ENCODE measurements at regions not wholly inside any gene's neighbourhood (a gene's known extent, or its start where the extent isn't known, plus 50 kb on each side); places are given as distances from the start of the nearest gene placed in this dataset.

- Histone ChIP-seq H3K27ac (no peak overlapping the region), H3K4me3 (no peak overlapping the region), H3K36me3 (no peaks in the 10 kb centered on the region), H3K9me3 (no peaks in the 10 kb centered on the region), H3K27me3 (no peaks in the 10 kb centered on the region), H3K4me1 (no peaks in the 10 kb centered on the region)
- DNase-seq (no peak), ATAC-seq (ENCODE audit: low FRiP score in 2 of 2) (no peak)
- WGBS, 2 donors, result 79 to 81% methylated on average over 1 of the region's 1 CpG
- TF ChIP-seq POLR2AphosphoS5 (IDR thresholded peaks at IDR 0.05) (no peak), EP300 (IDR thresholded peaks at IDR 0.05) (no peak), POLR2A (IDR thresholded peaks at IDR 0.05) (no peak)
- TF ChIP-seq, protein P1, sequence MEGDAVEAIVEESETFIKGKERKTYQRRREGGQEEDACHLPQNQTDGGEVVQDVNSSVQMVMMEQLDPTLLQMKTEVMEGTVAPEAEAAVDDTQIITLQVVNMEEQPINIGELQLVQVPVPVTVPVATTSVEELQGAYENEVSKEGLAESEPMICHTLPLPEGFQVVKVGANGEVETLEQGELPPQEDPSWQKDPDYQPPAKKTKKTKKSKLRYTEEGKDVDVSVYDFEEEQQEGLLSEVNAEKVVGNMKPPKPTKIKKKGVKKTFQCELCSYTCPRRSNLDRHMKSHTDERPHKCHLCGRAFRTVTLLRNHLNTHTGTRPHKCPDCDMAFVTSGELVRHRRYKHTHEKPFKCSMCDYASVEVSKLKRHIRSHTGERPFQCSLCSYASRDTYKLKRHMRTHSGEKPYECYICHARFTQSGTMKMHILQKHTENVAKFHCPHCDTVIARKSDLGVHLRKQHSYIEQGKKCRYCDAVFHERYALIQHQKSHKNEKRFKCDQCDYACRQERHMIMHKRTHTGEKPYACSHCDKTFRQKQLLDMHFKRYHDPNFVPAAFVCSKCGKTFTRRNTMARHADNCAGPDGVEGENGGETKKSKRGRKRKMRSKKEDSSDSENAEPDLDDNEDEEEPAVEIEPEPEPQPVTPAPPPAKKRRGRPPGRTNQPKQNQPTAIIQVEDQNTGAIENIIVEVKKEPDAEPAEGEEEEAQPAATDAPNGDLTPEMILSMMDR (IDR thresholded peaks at IDR 0.05), result no peak
Observed at GRCh38 chr2:81249152-81249551, 944.6 kb upstream of the LRRTM1 start.

DNA sequence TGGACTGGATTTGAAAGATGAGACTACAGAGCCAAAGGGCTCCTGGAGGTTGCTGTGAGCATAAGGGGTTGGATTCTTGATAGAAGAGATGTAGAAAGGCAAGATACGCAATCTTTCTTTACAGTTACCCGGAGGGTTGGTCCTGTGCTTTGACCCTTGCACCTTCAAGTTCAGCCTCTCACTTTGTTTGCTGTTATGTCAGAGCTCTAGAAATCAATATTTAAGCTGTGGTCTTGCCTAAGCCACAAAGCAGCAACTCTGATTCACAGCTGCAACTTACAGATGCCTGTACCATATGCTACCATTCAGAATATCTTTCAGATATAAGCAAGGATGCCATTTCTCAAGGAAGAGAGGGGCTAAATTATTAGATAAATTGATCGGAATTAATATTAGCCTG lies 943.1 kb upstream of the LRRTM1 start:
- no peaks in the 10 kb centered on the region for H3K36me3 ChIP-seq
- H3K27me3 ChIP-seq, result no peaks in the 10 kb centered on the region
- H3K27ac ChIP-seq, result no peak overlapping the region
- H3K9me3 ChIP-seq, result no peaks in the 10 kb centered on the region
- DNase-seq (no peak), ATAC-seq (ENCODE audit: low FRiP score in 2 of 2) (no peak)
- 74 to 77% methylated on average over 3 of the region's 3 CpGs for WGBS, 2 donors
- TF ChIP-seq POLR2A (IDR thresholded peaks at IDR 0.05) (no peak), POLR2AphosphoS5 (IDR thresholded peaks at IDR 0.05) (no peak), EP300 (IDR thresholded peaks at IDR 0.05) (no peak)
- TF ChIP-seq, protein P1 (IDR thresholded peaks at IDR 0.05), result no peak
- H3K4me1 ChIP-seq, result no peaks in the 10 kb centered on the region
- no peak overlapping the region for H3K4me3 ChIP-seq

GRCh38 chr2:81242501-81242900 lies 937.9 kb upstream of the LRRTM1 start:
- no peaks in the 10 kb centered on the region for H3K36me3 ChIP-seq
- no peaks in the 10 kb centered on the region for H3K4me1 ChIP-seq
- ATAC-seq (ENCODE audit: low FRiP score in 2 of 2) (no peak), DNase-seq (no peak)
- H3K4me3 ChIP-seq, result no peak overlapping the region
- no peak overlapping the region for H3K27ac ChIP-seq
- no peaks in the 10 kb centered on the region for H3K27me3 ChIP-seq
- no peaks in the 10 kb centered on the region for H3K9me3 ChIP-seq
- TF ChIP-seq, protein P1 (IDR thresholded peaks at IDR 0.05), result no peak
- TF ChIP-seq EP300 (IDR thresholded peaks at IDR 0.05), result no peak
- no peak for TF ChIP-seq POLR2A (IDR thresholded peaks at IDR 0.05)
- TF ChIP-seq POLR2AphosphoS5 (IDR thresholded peaks at IDR 0.05), result no peak
- WGBS, 2 donors, result 40 to 66% methylated on average over 2 of the region's 2 CpGs

GRCh38 chr2:81238462-81238861 lies 933.9 kb upstream of the LRRTM1 start:
- DNase-seq (no peak), ATAC-seq (ENCODE audit: low FRiP score in 2 of 2) (no peak)
- no peaks in the 10 kb centered on the region for H3K36me3 ChIP-seq
- 57 to 65% methylated on average over 2 of the region's 2 CpGs for WGBS, 2 donors
- TF ChIP-seq POLR2A (IDR thresholded peaks at IDR 0.05), result no peak
- TF ChIP-seq POLR2AphosphoS5 (IDR thresholded peaks at IDR 0.05), result no peak
- no peak for TF ChIP-seq EP300 (IDR thresholded peaks at IDR 0.05)
- TF ChIP-seq, protein P1 (IDR thresholded peaks at IDR 0.05), result no peak
- no peaks in the 10 kb centered on the region for H3K27me3 ChIP-seq
- no peak overlapping the region for H3K27ac ChIP-seq
- no peak overlapping the region for H3K4me3 ChIP-seq
- H3K9me3 ChIP-seq, result no peaks in the 10 kb centered on the region
- no peaks in the 10 kb centered on the region for H3K4me1 ChIP-seq

- Histone ChIP-seq H3K4me1 (no peaks in the 10 kb centered on the region), H3K27me3 (no peaks in the 10 kb centered on the region), H3K27ac (no peak overlapping the region), H3K9me3 (no peaks in the 10 kb centered on the region), H3K4me3 (no peak overlapping the region), H3K36me3 (no peaks in the 10 kb centered on the region)
- ATAC-seq (ENCODE audit: low FRiP score in 2 of 2), result no peak
- WGBS, 2 donors, result 56 to 60% methylated on average over 1 of the region's 1 CpG
- TF ChIP-seq EP300 (IDR thresholded peaks at IDR 0.05) (no peak), POLR2A (IDR thresholded peaks at IDR 0.05) (no peak), POLR2AphosphoS5 (IDR thresholded peaks at IDR 0.05) (no peak)
- TF ChIP-seq, protein P1 (IDR thresholded peaks at IDR 0.05), result no peak
- DNase-seq, result no peak
Observed at GRCh38 chr2:81235601-81236000, 931.0 kb upstream of the LRRTM1 start.

Data from upper lobe of left lung (tissue), 6 donors.